T-helper 2 cell treated with Interferon-gamma antibody and Interleukin-4, amounts not matched to agents 100 ng/mL and 5 ng/mL, for 36 hours (primary cell): ENCODE measurements at regions not wholly inside any gene's neighbourhood (a gene's known extent, or its start where the extent isn't known, plus 50 kb on each side); places are given as distances from the start of the nearest gene placed in this dataset.

Experiments
- intact Hi-C: fragments of 100-400 bp; cut with micrococcal nuclease; formaldehyde crosslinking; loops from one replicate; pipeline ENCODE4 v1.15.1; 2023

DNA sequence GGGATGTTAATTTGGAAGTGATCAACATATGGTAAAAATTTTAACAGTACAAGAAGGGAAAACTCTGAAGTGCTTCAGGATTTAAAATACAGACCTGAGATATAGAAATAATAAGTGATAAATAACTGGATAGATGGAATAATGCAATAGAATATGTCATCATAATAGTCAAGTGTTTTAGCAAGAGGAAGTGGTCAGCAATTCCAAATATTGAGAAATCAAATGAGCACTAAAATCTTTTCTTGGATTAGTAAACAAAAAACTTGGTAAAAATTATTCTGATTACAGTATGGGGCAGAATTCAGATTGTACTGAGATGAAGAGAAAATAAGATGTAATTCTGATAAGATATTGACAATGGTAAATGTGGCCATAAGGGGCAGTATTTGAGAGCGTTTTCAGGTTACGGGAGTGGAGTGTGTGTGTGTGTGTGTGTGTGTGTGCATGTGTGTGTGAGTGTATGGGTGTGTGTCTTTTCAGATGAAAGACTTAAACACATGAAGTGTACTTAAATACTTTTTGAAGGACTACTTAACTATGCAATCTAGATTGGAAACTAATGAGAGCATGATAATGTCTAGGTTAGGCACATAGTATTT lies 217.9 kb upstream of the ITGA4 start:
- intact Hi-C loops: no loop called here

DNA sequence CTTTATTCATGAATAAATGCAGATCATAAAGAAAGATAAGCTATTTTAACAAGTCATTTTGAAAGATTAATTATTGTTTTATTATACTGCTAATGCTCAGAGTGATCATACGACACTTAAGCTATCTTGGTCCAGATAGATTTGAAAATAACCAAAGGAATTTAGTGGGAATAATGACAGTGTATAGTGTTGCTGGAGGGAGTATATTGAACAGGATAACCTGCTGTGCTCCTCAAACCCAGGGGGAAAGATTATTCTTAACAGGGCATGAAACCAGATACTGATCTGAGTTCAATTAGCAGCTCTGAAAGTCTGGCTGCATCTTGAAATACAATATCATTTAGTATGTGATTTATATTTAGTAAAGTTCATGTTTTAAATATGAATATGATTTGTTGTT lies 216.3 kb upstream of the ITGA4 start:
- intact Hi-C loops: loop anchor here (1.0 to 5.0 kb wide), 8 partner anchors 41 to 216 kb away; partner anchors contain the start of gene ITGA4

DNA sequence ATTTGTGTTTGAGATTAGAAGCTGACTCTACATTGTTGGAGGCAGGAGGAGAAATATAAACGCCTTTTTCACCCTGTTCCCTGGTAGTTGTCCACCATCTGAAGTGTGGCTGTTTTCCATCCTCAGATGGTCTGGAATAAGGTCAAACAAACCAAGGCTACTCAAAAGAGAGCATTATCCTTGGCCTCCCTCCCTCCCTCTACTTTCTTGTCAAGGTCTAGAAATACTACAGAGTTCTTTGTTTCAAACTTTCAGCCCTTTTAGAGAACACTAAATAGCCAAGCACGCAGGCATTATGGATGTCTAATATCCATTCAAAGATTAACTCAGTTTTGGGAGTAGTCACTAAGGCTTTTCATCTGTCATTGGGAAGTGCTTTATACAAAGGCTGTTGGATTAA lies 215.8 kb upstream of the ITGA4 start:
- intact Hi-C loops: loop anchor here (1.0 to 5.0 kb wide), 8 partner anchors 41 to 216 kb away; partner anchors contain the start of gene ITGA4

DNA sequence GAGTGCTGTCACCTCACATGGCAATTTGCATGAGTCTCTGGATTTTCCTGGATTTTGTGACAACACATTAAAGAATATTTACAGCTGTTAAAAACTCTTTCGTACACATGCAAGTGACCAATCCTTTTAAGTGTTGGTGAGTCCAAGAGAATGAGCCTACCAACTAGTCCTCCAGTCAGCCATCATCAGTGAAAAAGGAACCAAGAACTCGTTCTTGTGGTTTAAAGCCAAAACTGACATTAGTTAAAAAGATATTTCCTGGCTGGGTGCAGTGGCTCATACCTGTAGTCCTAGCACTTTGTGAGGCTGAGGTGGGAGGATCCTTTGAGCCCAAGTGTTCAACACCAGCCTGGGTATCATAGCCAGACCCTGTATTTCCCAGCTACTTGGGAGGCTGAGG lies 215.4 kb upstream of the ITGA4 start:
- intact Hi-C loops: loop anchor here (1.0 to 5.0 kb wide), 8 partner anchors 41 to 216 kb away; partner anchors contain the start of gene ITGA4

DNA sequence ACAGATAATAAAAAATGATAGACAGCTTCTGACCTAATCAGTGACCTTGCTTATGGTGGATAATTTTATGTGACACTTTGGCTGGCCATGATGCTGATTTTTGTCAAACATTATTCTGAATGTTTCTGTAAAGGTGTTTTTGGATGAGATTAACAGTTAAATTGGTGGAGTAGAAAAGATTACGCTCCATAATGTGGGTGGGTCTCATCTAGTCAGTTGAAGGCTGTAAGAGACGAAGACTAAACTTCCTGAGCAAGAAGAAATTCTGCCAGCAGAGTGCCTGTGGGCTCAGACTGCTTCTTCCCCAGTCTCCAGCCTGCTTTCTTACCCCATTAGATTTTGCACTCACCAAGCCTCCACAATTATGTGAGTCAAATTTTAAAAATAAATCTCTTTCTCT lies 214.9 kb upstream of the ITGA4 start:
- intact Hi-C loops: loop anchor here (5.0 kb wide), 6 partner anchors 40 to 215 kb away; partner anchors contain the start of gene ITGA4

DNA sequence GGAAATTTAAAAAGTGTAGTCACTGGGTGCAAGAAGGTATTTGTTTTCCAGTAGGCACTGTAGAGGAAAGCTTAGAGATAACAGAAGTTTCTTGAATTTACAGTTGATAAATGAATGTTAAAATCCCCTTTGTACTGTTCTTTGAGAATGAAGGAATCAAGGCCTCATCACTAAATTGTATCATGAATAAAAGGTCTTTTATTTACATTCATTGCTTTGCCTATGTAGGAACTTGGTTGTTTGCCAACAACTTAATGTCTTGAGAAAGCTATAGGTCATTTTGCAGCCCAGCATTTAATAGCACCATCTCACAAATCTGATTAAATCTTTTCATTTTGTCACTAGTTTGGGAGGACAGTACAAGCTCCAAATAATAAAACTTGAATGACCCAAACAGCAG lies 213.9 kb upstream of the ITGA4 start:
- intact Hi-C loops: loop anchor here (5.0 kb wide), 6 partner anchors 39 to 214 kb away; partner anchors contain the start of gene ITGA4

DNA sequence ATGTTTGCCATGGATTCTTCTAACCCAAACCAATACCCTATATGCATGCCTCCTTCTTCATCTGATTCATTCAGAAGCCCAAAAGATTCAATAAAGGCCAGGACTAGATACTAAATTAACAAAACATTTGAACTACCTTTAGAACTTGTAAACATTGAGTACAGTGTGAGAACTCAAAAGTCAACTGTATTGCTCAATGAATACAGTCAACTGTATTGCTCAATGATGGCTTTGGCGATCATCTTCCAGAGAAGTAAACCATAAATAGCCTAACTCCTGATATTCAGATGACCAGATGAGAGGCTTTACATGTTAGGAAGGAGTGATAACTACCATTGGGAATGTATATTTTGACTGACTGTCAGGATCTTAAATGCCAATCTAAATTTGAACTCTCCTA lies 206.5 kb upstream of the ITGA4 start:
- intact Hi-C loops: no loop called here

DNA sequence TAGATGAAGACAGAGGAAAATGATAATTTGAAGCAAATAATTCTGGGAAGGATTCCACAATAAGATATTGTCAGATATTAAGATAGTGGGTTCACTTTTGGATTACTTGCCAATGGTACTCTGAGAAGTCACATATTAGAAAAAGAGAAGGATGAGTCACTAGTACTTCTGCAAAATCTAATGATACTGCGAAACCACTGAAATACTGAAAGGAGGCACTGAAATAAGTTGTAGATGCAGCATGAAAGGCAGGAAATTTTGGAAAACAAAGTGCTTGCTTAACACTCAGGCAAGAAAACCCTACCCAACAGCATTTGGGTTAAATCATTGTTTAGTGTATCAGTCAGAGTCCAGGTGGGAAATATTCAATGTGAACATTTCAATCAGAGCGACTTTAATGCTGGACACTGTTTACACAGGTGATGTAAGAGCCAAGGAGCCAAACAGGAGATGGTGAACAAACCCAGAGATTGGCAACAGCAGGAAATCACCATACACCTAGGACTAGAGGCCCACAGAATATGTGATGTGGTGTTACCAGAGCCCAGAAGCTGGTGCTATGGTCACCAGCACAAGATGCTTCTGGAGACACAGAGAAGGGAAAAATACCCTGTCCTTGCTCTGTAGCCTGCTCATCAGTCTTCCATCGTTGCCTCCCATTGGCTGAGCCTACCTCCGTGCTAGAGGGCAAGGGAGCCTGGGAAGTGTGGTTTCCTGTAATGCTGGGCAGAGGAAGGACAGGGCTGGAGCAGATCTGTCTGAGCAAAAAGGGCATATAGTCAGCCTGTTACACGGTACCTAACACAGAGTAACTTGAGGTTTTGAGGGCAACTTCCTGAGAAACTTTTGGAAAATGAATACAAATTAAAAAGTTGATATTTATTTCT lies 204.7 kb upstream of the ITGA4 start:
- intact Hi-C loops: no loop called here

DNA sequence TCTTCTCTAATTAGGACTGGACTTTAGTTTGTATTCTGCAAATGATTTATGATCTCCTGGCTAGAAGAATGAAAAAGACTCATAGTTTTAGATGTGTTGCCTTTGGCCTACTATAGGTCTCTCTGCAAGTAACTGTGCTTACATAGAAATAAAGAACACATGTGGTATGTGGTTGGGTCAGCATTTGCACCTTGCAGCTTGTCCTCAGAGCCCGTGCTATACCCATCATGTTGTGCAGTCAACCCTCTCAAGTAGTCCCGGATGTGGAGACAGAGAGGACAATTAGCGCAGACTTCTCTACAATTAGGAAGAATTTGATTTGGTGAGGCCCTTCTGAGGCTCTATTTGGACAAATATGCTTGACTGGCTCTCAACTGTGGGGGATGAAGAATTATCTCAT lies 203.7 kb upstream of the ITGA4 start:
- intact Hi-C loops: no loop called here

DNA sequence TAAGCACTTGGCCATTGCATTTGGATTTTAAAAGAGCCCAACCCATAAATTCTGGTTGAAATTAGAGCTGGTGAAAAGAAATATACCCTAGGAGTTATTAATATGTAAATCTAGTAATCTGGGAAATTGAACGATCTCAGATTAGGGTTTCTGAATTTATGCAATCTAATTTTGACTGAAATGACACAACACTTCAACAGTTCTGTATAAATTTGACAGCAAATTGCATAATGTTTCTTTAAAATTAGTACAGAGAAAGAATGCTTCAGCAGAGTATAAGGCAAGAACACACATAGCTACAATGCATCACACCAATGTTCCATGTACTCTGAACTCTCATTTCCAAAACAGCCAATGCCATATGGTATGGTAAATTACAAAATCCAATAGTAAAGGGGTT lies 201.5 kb upstream of the ITGA4 start:
- intact Hi-C loops: no loop called here

DNA sequence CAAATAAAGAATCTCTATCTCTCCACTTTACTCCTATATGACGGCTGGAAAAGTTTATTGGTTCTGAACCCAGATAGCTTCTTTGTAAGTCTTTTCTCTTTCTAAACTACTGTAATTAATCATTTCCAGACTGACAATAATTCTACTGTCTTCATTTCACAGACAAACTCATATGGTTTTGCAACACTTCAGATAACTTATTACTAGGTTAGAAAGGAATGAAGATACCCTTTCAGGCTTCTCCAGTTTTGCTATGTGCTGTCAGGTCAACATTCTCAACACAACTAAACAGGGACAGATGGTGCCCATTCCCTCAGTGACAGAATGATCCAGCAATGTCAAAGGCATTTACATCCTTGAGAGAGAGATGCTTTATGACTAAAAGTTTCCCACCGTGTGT lies 198.5 kb upstream of the ITGA4 start:
- intact Hi-C loops: no loop called here

DNA sequence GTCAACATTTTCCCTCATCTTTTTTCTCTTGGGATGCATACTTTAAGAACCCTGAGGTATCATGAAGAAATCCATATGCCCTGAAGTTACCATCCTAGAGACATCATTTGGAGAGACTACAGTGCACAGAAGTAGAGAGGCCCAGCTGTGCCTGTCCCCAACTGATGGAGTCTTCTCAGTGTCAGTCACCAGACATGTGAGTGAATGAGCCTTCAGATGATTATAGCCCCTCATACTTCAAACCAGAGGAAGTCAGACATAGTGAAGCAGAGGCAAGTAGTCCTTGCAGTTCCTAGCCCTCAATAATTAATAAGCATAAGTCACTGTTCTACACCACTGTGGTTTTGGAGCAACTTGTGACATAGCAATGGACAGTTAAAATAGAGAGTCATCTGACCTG lies 194.4 kb upstream of the ITGA4 start:
- intact Hi-C loops: no loop called here

DNA sequence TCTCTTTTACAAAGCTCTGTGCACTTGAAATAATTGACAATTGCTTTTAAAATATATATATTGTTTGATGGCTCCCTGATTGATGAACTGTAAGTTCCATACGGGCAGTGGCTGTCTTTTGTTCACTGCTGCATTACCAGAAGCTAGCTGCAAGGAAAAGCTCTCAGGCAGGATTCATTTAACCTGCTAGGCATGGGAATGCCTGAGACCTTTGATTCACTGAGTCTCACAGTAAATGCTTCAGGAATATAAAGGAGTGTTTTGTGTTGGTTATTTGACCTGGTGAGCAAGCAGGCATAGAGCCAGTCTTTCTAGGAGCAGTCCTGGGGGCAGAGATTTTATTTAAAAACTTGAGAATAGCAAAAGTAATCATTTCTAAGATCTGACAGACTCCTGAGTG lies 193.2 kb upstream of the ITGA4 start:
- intact Hi-C loops: no loop called here

DNA sequence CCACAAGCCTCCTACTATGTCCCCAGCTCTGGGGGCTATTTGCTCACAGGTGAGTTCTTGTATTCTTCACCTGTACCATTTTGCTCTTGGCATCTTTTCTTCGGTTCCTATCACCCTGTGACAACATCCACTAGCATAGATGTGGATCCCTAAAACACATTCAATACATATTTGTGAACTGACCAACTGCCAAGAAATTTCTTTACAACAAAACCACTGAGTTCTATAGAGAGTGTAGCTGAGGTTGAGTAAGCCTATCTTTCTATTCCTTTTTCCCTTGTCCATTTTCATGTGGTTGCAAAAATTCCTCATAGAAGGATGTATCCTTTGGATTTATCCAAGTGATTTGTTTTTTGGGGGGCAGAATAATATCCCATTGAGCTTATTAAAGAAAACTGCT lies 192.7 kb upstream of the ITGA4 start:
- intact Hi-C loops: no loop called here

DNA sequence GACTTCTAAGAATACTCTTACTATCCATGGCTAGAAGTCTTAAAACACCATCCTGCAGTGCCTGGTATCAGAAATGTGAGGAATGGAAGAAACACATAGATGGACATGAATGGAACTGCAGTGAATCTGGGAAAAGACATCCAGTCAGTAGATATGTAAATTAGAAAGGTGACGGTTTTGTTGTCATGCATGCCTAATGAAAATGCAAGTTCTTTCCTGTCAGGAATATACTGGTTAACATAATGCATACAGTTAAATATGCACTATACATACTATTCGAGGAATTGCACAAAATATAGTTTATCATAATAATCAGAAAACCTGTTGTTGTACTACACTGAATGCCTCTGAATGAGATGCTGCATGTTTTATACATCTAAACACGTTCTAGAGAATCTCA lies 190.6 kb upstream of the ITGA4 start:
- intact Hi-C loops: no loop called here

DNA sequence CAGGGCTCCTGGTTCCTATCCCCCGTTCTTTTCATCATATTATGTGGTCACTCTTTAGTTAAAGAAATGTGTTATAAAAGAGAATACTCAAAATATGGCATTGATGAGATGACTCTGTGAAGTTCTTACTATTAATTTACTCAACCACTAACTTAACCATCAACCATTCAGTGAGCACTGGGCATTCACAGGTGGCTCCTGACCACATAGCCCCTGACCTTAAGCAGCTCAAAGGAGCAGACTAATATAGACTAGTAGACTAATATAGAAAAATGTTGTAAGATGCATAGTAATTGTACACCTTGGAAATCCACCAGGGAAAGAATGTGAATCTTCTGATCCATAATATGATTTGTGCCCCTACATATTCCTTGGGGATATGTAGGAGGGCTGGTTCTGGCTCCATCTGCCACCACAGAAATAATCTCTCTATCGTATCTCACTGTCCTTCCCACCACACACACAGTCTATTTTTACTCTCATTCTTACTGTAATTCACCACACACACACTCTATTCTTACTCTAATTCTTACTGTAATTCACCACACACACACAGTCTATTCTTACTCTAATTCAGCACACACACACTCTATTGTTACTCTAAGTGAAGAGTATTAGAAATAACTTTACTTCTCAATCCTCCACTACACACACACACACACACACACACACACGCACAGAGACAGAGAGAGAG lies 188.9 kb upstream of the ITGA4 start:
- intact Hi-C loops: no loop called here

DNA sequence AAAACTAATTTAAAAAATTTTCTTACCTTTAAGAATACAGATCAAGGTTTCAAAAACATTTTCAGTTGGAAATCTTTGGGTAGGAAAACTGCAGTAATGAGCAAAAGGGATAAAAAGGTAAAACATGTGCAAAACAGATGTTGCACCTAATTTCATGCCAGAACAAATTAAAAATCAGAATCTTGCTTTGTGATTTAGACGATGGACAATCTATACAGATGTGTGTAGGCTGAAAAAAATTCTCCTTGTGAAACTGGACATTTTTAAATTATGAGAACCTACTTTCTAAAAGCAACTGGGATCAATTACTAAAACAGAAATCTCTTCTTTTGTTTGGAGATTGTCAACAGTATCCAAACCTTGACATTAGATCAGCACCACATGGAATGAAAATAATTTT lies 183.2 kb upstream of the ITGA4 start:
- intact Hi-C loops: no loop called here

DNA sequence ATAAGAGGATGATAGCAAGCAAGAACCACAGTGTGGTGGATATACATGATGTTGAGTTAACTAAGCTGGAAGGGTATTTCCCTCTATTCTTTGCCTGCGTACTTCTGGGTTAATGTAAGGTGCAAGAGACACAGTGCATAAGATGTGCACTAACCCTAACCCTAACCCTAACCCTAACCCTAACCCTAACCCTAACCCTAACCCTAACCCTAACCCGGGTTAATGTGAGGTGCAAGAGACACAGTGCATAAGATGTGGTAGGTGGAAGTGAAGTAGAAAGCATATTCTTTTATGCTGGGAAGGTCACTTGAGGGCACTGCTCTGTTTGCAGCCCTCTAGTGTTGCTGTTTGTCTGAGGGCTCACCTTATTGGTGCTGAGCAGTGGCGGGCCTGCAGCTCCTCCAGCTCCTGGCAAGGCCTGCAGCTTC lies 181.5 kb upstream of the ITGA4 start:
- intact Hi-C loops: loop anchor here (1.0 kb wide), 1 partner anchor 181 kb away; no protein-coding TSS in a partner anchor

DNA sequence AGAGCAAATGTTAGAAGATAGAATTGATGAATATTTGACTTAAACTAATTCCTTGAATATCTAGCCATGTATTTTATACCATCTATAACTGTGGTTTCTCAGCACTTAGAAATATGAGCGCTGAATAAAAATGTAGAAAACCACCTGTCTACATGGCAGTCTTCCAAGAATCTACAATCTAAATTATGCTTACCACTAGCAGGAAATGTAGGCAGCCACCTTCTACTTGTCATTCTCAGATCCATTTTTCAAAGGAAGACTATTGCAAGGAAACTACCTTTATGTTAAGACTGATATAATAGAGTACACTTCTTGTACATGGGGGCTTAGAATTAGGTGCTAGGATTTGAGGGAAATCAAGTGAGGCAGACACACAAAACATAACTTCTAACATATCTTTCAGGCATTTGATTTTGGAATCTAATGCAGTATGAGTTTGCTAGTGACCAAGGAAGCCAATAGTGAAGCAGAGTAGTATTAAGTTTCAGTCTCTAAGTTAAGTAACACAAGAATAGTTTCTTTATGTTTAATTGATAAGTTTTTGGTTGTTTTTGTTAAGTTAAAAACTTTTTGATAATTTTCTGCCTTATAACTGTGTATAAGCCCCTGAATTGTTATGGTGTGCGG lies 175.9 kb upstream of the ITGA4 start:
- intact Hi-C loops: loop anchor here (5.0 kb wide), 2 partner anchors 39 to 104 kb away; no protein-coding TSS in a partner anchor

DNA sequence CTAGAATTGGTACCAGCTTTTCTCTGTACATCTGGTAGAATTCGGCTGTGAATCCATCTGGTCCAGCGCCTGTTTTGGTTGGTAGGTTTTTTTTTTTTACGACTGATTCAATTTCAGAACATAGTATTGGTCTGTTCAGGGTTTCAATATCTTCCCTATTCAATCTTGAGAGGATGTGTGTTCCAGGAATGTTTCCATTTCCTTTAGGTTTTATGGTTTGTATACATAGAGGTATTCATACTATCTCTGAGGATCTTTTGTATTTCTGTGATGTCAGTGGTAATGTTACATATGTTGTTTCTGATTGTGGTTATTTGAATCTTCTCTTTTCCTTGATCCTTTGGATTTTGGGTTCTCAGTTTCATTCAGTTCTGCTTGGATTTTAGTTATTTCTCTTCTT lies 172.1 kb upstream of the ITGA4 start:
- intact Hi-C loops: loop anchor here (5.0 kb wide), 1 partner anchor 178 kb away; no protein-coding TSS in a partner anchor

DNA sequence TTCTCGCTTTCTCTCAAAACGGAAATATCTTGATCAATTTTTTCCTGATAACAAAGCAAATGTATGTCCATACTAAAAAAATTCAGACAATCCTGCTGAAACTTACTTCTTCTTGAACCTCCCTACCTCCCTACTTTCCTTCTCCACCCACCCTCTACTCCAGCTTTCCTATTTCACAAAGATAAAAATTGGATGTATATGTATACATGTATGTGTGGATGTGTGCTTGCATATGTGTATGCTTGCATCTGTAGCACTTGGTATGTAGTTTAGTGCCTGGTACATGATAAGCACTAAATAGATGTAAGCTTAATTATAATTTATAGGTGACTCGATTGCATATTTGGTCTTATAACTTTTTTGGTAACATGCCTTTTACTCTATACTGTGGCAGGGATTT lies 167.5 kb upstream of the ITGA4 start:
- intact Hi-C loops: loop anchor here (5.0 kb wide), 1 partner anchor 182 kb away; no protein-coding TSS in a partner anchor
